HUES48 (cell line): ENCODE measurements at regions not wholly inside any gene's neighbourhood (a gene's known extent, or its start where the extent isn't known, plus 50 kb on each side); places are given as distances from the start of the nearest gene placed in this dataset.

Experiments
- H3K27ac ChIP-seq: one replicate; pipeline ENCODE4 v1.7.0; 2013; ENCODE audit warnings: low read depth, low read length, inconsistent platforms
- H3K27me3 ChIP-seq: 2 replicates; pipeline ENCODE4 v1.6.1; 2013; ENCODE audit warnings: mild to moderate bottlenecking, low read length; ENCODE audit not compliant: control insufficient read depth, insufficient read depth
- H3K36me3 ChIP-seq: 2 replicates; pipeline ENCODE4 v1.6.1; 2013; ENCODE audit warnings: low read length; ENCODE audit not compliant: control insufficient read depth, insufficient read depth
- H3K4me1 ChIP-seq: 2 replicates; pipeline ENCODE4 v1.6.1; 2013; ENCODE audit warnings: mild to moderate bottlenecking, low read length; ENCODE audit not compliant: control insufficient read depth, insufficient read depth
- H3K4me3 ChIP-seq: 2 replicates; pipeline ENCODE4 v1.5.1; 2013; ENCODE audit warnings: mild to moderate bottlenecking, low read depth, low read length
- H3K9ac ChIP-seq: 2 replicates; pipeline ENCODE4 v1.6.1; 2013; ENCODE audit warnings: mild to moderate bottlenecking, low read depth, low read length, moderate library complexity
- H3K9me3 ChIP-seq: 2 replicates; pipeline ENCODE4 v1.6.1; 2013; ENCODE audit warnings: low read length; ENCODE audit not compliant: control insufficient read depth, insufficient read depth

- Histone ChIP-seq H3K4me3 (no peak overlapping the region), H3K4me1 (no peaks in the 10 kb centered on the region), H3K9me3 (no peaks in the 10 kb centered on the region), H3K27me3 (no peaks in the 10 kb centered on the region), H3K9ac (no peak overlapping the region), H3K36me3 (no peaks in the 10 kb centered on the region), H3K27ac (no peak overlapping the region)
These were observed 252.8 kb downstream of the PLK2 start for GRCh38 chr5:58207076-58207475.

DNA sequence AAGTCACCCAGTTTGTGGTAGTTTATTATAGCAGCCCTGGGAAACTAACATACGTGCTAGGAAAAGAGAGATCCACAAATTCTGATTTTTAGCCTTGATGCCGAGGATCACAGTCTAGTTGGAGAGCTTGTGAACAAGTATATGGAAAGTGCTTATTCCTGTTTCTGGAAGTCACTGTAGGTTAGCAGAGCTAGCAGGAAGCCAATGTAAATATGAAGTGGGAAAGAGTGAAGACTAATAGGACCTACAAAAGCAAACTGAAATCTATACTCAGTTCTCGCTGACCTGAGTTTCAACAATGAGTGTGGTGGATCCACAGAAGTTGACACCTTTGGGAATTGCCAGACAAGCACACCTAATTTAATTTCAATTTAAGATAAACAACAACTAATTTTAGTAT is 254.9 kb downstream of the PLK2 start:
- Histone ChIP-seq H3K36me3 (no peaks in the 10 kb centered on the region), H3K27ac (no peak overlapping the region), H3K9ac (no peak overlapping the region), H3K4me3 (no peak overlapping the region), H3K27me3 (no peaks in the 10 kb centered on the region), H3K9me3 (no peaks in the 10 kb centered on the region), H3K4me1 (no peaks in the 10 kb centered on the region)

GRCh38 chr5:58202941-58203444 is 256.9 kb downstream of the PLK2 start:
- Histone ChIP-seq H3K27ac (no peak overlapping the region), H3K27me3 (no peaks in the 10 kb centered on the region), H3K9me3 (no peaks in the 10 kb centered on the region), H3K4me3 (no peak overlapping the region), H3K36me3 (no peaks in the 10 kb centered on the region), H3K9ac (no peak overlapping the region), H3K4me1 (no peaks in the 10 kb centered on the region)

GRCh38 chr5:58201922-58202648 is 257.8 kb downstream of the PLK2 start:
- Histone ChIP-seq H3K27ac (no peak overlapping the region), H3K4me1 (no peaks in the 10 kb centered on the region), H3K9me3 (no peaks in the 10 kb centered on the region), H3K4me3 (no peak overlapping the region), H3K9ac (no peak overlapping the region), H3K36me3 (no peaks in the 10 kb centered on the region), H3K27me3 (no peaks in the 10 kb centered on the region)

DNA sequence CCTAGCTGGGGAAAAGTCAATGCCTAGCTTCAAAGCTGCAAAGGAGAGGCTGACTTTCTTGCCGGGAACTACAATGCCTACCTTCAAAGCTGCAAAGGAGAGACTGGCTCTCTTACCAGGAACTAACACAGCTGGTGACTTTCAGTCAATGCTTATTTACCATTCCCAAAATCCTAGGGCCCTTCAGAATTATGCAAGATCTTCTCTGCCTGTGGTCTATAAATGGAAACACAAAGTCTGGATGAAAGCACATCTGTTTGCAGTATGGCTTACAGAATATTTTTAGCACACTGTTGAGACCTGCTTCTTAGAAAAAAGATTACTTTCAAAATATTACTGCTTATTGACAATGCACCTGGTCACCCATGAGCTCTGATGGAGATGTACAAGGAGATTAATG is 259.4 kb downstream of the PLK2 start:
- H3K4me3 ChIP-seq = no peak overlapping the region
- no peaks in the 10 kb centered on the region for H3K36me3 ChIP-seq

GRCh38 chr5:58199087-58199486 is 260.8 kb downstream of the PLK2 start:
- H3K4me3 ChIP-seq = no peak overlapping the region
- H3K9me3 ChIP-seq = no peaks in the 10 kb centered on the region
- no peaks in the 10 kb centered on the region for H3K27me3 ChIP-seq
- no peak overlapping the region for H3K9ac ChIP-seq
- H3K36me3 ChIP-seq = no peaks in the 10 kb centered on the region
- H3K27ac ChIP-seq = no peak overlapping the region
- no peaks in the 10 kb centered on the region for H3K4me1 ChIP-seq

More for the DNA sequence above, 259.4 kb downstream of the PLK2 start:
- H3K4me1 ChIP-seq = no peaks in the 10 kb centered on the region
- no peak overlapping the region for H3K9ac ChIP-seq
- no peaks in the 10 kb centered on the region for H3K9me3 ChIP-seq
- no peaks in the 10 kb centered on the region for H3K27me3 ChIP-seq
- no peak overlapping the region for H3K27ac ChIP-seq

- Histone ChIP-seq H3K9ac (no peak overlapping the region), H3K27ac (no peak overlapping the region), H3K9me3 (no peaks in the 10 kb centered on the region), H3K4me3 (no peak overlapping the region), H3K27me3 (no peaks in the 10 kb centered on the region), H3K36me3 (no peaks in the 10 kb centered on the region), H3K4me1 (no peaks in the 10 kb centered on the region)
These were observed 261.6 kb downstream of the PLK2 start for GRCh38 chr5:58198330-58198729.

DNA sequence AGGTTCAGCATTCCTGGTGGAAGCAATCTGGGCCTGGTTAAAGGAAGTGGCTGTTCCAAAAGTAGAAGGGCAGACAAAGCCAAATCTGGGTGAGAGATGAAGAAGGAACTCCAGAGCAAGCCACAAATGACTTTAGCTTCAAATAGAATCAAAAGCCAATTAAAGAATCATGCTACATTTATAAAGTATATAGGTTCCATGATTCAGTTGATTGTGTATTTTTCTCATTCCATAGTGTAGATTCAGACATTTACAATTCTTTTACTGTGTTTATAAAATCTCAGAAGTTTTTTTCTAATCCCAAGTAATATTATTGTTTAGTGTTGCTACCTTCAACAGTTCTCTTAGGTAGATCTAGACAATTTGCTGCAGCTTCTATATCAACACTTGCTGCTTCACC is 262.0 kb downstream of the PLK2 start:
- no peaks in the 10 kb centered on the region for H3K27me3 ChIP-seq
- no peak overlapping the region for H3K9ac ChIP-seq
- no peaks in the 10 kb centered on the region for H3K9me3 ChIP-seq
- no peak overlapping the region for H3K4me3 ChIP-seq
- H3K27ac ChIP-seq = no peak overlapping the region
- H3K4me1 ChIP-seq = no peaks in the 10 kb centered on the region
- no peaks in the 10 kb centered on the region for H3K36me3 ChIP-seq

DNA sequence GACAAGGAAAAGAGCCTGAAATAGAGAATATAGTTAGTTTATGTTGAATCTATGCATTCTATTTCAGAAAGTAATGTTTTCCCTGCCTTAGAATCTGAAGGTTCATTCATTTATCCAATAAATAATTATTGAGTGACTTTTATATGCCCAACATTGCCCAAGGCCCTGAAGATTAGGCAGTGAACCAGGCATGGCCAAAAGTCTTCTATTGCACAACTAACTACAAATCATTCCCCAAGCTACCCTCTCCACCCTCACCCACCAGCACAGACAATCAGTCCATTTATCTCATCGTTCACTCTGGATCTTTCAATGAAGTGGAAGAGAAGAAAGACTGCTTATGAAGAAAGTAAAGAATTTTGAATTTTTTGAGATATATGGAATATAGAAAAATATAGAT is 268.4 kb downstream of the PLK2 start:
- Histone ChIP-seq H3K27ac (no peak overlapping the region), H3K4me1 (peaks cover 8% of the 10 kb centered on the region; the same call in 1 of the 2 replicates), H3K27me3 (no peaks in the 10 kb centered on the region), H3K9me3 (no peaks in the 10 kb centered on the region), H3K9ac (no peak overlapping the region), H3K36me3 (no peaks in the 10 kb centered on the region), H3K4me3 (no peak overlapping the region)

DNA sequence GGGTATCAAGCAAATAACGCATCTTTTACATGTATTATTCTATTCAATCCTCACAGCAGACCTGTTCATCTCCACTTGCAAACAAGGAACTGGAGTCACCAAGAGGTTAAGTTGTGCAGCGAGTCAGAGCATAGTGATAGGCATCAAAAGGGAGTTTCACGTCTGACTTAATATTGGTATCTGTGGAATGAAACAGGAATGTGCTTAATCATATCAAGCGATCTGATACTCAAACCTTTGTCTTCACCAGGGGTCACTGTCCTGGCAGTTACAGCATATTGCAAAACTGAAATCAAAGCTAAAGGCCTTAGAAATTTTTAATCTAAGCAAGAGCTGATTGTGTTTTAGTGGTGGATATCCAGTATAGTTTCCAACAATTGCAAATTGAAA is 271.6 kb downstream of the PLK2 start:
- Histone ChIP-seq H3K27me3 (no peaks in the 10 kb centered on the region), H3K9me3 (no peaks in the 10 kb centered on the region), H3K36me3 (no peaks in the 10 kb centered on the region), H3K4me3 (no peak overlapping the region), H3K4me1 (peaks cover 8% of the 10 kb centered on the region; the same call in 1 of the 2 replicates), H3K9ac (no peak overlapping the region), H3K27ac (no peak overlapping the region)

- Histone ChIP-seq H3K4me1 (peaks cover 8% of the 10 kb centered on the region; the same call in 1 of the 2 replicates), H3K27ac (no peak overlapping the region)
These were observed 272.2 kb downstream of the PLK2 start for GRCh38 chr5:58187432-58188261.

More at GRCh38 chr5:58187432-58188261, 272.2 kb downstream of the PLK2 start:
- no peaks in the 10 kb centered on the region for H3K27me3 ChIP-seq
- no peak overlapping the region for H3K9ac ChIP-seq
- H3K36me3 ChIP-seq = no peaks in the 10 kb centered on the region
- no peaks in the 10 kb centered on the region for H3K9me3 ChIP-seq
- no peak overlapping the region for H3K4me3 ChIP-seq
